HG03139 (cell line): ENCODE measurements at regions not wholly inside any gene's neighbourhood (a gene's known extent, or its start where the extent isn't known, plus 50 kb on each side); places are given as distances from the start of the nearest gene placed in this dataset.

Source experiments
- ATAC-seq: cut with Tn5 transposase; IDR thresholded peaks from one replicate; pipeline ENCODE4 v1.9.1; 2021; ENCODE audit not compliant: unreplicated experiment

DNA sequence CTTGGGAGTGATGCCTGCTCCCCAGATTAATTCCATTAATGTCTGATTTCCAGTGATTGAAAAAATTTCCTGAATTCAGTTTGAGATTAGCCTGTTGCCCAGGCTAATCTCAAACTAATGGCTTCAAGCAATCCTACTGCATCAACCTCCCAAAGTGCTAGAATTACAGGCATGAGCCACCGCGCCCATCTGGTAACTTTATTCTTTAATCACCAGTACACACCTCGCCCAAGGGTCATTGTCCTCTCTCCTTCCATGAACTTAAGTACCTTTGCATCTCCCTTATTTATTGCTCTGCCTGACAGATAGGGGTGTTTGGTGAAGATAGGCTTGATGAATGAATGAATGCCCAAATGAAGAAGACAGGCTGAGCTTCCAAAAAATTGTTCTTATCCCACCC is 366.5 kb downstream of the SIPA1L2 start:
- no peak for ATAC-seq

DNA sequence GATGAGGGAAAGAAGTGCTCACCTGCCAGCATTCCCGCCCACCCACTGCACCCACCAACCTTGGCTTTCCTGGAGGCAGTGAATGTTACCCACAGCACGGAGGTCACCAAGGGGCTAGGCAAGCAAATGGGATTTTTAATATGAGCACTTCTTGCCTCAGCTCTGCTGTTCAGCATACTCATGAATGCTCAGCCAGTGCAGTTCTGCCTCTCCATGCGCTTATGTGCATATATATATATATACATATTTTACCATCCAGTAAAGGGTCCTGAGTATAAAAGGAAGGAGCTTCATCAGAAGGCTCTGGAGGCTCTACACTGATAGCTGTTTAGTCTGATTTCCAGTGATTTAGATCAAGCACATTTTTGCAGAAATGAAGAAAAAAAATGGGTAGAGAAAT is 366.9 kb downstream of the SIPA1L2 start:
- ATAC-seq: no peak

DNA sequence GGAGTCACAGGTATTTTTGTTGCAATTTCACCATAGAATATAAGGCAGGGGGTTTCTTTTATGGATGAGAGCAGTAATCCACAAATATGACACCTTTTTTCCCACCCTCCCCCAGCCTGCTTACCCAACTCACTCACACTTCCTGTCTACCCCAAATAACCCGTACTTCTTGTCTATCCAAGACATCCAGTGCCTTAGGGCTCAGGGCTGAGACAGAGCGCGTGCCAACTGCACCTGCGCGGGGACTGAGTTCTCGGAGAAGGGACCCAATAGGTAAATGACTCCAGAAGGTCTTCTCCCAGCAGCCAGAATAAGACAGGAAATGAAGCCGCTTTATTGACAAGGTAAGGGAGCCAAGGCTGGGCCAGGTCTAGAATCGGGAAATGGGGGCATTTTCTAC is 369.1 kb downstream of the SIPA1L2 start:
- no peak for ATAC-seq

DNA sequence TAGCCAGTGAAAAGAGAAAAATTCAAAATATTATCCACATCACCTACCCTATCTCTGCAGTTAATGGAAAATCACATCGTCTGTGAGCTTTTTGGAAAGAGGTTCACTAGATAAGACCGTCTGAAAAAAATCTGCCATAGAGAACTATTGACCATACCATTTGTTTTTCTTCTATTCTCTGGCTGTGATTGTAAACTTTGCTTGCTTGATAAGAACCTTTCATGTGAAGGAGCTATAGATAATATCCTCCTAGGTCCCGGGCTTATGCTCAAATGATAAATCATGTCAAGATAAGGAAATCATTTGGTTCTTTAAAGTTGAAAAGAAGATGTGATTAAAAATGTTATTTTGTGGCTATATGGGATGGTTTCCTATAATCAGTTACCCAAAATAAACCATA is 369.9 kb downstream of the SIPA1L2 start:
- no peak for ATAC-seq

DNA sequence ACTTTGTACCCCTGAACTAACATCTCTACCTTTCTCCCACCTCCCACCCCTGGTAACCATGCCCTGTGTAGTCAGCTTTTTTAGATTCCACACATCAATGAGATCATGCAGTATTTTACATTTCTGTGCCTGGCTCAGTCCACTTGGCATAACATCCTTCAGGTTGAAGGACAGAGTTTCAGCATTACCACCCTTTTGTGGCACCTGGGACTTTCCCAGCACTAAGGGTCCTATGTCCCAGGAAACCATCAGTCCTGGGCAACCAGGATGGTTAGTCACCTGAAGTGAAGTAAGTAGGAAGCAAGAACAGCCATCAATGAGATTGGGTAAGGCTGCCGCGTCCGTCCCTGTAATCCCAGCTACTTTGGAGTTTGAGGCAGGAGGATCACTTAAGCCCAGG is 370.6 kb downstream of the SIPA1L2 start:
- no peak for ATAC-seq

DNA sequence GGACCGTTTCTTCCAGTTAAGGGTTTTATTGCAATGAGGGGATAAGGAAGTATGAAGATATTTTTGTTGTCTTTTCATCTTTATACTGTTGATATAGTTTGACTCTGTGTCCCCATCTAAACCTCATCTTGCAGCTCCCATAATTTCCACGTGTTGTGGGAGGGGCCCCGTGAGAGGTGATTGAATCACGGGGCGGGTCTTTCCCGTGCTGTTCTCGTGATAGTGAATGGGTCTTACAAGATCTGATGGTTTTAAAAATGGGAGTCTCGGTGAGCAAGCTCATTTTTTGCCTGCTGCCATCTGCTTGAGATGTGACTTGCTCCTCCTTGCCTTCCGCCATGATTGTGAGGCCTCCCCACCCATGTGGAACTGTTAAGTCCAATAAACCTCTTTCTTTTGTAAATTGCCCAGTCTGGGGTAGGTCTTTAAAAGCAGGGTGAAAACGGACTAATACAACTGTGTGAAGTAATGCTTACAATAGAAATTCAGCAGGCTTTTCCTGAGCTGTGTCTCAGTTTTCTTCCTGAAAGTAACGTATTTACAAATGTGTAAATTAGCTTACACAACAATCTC is 377.3 kb downstream of the SIPA1L2 start:
- ATAC-seq: no peak

DNA sequence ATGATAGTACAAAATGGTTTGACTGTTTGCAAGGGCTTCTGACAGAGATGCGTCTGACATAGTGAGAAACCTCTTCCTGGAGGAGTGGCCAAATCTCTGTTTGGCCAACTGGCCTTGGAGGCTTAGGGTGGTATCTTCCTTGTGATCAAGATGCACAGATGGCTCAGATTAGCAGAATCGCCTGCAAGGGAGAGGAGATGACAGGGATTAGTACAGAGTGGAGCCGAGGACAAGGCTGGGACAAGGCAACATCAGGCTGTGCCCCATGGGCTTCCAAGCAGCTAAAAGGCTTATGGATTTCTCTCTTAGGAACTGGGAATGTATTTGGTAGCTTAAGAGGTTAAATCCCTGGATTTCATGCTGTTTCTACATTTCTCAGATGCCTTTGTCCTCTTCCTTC is 379.1 kb downstream of the SIPA1L2 start:
- no peak for ATAC-seq

DNA sequence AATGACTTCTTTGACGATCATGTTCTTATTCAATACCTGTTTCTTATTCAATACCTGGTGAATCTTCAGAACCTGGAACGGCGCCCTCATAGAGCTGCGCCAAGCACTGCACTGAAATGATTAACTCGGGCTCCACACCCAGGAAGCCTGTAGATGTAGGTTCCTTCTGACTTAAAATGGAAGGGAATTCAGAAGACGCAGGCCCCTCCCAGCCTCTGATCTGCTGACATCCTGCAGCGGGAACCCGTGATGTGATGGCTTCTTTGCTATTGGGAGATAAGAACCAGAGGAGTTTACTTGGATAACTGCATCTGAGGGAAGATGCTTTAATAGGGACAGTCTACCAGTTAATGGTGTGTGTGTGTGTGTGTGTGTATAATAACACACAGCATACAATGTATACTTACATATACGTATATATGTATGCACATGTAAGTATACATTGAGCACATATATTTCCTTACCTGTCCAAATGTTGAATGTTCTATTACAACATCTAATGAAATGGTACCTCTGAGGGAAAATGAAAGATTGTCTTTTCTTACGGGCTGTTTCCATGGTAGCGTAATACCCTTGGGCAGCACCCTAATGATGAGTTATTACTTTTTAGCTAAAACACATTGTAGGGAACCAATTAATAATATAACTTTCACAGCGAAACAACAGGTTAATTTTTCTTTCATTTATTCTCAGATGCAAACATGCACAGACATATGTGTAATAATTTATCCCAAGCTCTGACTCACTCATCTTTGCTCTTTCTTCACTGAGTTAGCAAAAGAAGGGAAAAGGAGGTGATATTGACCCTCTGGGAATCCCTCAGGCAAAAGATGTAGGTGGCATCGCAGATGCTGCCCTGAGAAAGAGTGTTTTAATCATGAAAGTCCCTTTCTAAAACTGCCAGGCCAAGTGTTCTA is 379.8 kb downstream of the SIPA1L2 start:
- ATAC-seq: no peak

DNA sequence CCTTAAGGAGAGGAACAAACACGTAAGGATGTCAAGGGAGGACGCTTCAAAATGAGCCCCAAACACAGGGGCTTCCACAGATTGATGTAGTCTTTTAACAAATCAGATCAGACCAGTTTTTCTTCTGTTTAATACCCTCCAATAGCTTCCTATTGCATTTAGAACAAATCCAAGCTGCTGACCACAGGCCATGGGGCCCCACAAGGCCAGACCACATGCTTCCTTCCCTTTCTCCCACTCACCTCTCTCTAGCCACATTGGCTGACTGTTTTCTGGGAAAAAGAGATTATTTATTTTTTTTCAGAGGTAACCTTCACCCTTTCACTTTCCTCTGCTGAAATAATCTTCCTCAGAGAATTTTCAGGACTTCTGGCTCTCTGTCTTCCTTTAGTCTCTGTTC is 380.6 kb downstream of the SIPA1L2 start:
- ATAC-seq: no peak

DNA sequence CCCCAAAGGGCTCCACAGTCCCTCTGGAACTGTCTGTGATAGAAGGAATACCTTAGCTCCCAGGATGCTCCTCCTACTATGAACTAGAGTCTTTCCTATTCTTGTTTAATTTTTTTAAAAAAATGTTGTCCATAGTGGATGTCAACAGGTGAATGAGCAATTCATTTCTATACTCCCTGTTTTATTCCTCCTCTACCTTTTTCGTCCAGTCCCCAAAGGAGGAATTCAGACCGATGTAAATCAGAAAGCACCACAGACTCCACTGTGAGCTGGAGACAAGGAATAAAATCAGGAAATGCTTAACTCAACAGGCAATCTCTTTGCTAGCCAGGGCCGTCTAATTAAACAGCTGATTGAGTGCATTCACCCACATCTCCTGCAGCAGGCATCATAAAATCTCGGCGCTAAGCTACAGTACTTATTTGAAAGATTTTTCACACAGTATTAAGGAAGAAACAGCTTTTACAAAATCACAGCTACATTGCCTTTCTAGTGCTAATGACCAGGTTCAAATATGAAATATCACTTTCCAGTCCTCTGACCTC is 381.6 kb downstream of the SIPA1L2 start:
- no peak for ATAC-seq

DNA sequence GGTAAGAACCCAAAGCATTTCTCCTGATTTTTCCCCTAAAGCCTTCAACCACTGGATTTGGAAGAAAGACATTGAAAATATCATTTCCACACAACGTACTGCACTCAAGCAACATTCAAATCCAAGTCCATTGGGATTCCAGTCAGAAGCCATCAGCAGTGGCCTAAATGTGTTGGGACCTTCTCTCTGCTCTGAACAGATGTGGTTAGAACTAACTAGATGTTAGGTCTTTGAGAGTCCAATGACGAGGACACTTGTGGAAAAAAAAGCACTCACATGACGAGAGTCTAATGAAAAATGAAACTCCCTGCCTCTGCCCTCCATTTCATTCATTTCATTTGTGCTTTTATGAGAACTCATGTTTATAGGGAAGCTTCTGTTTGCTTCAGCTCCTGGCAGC is 382.3 kb downstream of the SIPA1L2 start:
- ATAC-seq: no peak

DNA sequence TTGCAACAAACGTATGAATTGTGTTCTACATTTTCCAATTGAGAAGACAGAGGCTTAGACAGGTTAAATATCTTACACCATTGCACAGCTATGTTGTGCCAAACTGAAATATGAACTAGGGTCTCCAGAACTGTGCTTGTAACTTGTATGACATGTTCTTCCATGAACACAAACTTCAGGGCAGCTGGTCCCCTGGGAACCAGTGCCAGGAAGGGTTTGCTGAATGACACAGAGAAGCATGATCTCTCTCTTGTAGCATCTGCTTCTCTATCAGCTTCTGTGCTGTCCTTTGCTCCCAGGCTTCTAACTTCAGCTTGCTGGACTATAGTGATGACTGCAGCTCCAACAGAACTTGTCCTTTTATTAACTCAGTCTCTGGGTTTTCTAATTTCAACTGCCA is 385.5 kb downstream of the SIPA1L2 start:
- ATAC-seq: no peak

DNA sequence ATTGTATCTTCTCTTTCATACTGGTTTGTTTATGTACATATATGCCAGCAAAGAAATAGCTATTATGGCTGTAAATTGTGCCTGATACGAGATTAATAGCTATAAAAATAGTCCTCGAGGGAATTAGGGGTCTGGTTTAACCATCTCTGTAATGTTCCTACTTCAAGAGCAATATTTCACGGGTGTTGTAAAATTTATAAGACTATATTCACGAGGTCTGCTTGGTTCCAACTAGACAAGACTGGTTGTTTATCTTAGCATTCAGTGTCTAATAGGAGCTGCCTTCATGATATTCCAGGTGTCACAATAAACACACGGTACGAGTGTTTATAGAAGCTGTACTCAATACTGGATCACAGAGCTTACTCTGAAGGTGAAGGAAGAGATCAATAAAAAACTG is 389.9 kb downstream of the SIPA1L2 start:
- no peak for ATAC-seq

DNA sequence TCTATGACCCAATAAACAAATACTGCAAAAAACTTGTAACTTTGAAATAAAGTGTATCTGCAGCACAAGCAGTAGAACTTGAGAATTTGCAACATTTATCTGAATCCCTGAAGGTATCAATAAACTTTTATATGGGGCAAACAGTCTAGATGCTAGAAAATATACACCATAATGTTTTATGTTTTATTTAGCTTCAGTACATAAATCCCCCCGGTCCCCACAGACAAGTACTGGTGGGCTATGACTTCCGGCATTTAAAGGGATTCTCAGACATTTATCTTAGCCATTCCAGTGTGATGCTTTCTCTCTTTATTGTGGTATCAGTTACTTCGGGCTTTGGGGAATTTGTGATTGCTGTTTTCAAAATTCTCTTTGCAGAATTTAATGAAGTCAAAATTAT is 390.4 kb downstream of the SIPA1L2 start:
- ATAC-seq: no peak

DNA sequence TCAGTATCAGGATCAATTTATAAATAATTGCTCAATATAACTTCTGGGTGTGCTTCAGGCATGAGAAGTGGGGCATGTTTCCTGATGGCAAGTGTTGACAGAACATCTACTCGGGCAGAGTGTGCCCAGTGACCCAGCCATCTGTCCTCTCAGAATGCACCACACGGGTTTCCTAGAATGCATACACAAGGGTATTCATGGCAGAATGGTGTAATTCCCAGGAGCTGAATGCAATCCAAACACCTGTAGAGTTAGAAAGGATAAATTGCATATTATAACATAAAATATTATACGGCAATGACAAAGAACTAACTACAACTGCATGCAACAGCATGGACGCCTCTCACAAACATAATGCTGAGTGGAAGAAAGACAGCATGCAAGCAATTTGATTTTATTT is 391.9 kb downstream of the SIPA1L2 start:
- no peak for ATAC-seq

DNA sequence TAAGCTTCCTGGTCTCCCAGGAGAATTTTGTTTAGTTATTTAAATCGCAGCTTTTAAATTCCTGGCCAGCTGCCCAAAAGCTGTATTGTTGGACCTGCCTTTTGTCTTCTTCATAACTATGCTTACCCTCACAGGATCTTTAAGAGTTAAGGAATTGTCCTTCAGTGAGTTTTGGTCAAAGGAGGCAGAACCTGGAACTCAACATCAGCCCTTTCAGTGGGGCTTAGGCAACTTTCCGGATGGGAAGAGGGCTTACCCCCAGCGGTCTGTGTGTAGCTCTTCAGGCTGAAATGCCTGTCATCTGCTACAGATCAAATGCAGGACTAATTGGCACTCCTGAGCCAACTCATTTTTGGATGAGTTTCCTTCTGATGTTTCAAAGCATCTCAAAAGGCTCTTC is 402.6 kb downstream of the SIPA1L2 start:
- ATAC-seq: no peak

DNA sequence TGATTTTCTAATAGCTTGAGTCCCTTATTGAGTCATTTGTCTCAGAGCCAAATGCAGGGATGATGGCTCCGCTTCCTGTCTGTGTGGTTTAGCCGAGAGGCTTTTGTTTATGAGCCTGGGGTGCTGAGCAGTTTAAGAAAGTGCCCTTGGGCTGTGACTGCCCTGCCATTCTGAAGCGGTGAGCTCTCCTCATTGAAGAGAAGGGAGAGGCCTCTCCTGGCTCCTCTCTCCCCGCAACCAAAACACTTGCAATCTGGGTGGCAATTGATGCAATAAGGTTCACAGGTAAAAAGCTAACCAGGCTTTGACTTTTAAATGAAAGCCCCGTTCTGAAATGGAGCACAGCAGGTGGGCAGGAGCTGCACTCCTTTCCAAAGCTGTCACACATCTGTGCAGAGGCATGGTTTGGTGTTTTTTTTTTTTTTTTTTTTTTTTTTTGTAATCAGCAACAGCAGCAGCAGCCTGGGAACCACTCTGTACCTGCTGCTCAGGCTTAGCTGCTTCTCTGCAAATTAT is 403.7 kb downstream of the SIPA1L2 start:
- no peak for ATAC-seq

DNA sequence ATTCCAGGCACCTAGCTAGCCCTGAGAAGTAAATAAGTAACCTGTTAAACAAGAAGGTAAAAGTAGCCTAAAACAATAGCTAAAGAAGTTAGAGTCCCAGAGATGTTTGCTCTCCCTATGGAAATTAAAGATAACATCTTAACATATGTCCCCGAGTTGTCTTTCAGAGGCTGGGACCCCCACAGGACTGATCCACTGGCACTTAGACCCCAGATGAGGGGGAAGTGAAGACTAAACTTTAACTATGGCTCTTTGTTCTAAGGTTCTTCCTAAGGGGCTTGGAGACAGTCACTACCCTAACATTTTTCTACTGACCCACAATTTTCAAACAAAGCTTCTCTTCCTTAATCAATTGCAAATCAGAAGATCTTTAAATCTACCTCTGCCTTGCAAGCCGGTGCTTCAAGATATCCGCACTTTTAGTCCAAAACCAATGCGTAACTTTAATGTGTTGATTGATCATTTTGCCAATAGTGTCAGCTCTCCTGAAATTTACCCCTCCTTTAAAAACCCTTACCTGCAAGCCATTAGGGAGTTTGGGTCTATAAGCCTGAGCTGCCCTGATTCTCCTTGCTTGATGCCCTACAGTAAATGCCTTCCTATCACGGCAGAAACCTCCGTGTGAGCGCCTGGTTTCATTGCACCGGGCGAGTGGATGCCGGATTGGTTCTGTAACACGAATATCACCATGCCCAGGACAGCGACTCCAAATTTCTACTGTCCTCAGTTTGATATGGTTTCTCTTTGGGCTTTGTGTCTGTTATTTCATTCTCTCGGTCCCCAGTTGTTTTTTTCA is 404.4 kb downstream of the SIPA1L2 start:
- no peak for ATAC-seq

DNA sequence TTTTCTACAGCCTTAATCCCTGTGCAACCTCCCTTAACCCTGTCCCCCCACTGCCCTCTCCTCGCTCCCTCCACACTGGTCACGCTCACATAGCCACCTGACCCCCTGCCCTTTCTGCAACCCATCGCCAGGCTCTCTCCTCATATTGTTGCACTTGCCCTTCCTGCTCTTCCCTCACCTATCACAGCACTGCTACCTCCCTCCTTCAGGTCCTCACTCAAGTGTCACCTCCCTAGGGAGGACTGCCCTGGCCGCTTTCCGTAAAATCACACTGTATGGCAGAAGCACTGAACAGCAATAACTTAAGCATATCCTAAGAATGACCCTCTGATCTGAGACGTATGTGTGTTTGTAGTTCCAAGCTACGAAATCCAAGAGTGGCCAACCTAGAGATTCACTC is 406.0 kb downstream of the SIPA1L2 start:
- ATAC-seq: no peak

DNA sequence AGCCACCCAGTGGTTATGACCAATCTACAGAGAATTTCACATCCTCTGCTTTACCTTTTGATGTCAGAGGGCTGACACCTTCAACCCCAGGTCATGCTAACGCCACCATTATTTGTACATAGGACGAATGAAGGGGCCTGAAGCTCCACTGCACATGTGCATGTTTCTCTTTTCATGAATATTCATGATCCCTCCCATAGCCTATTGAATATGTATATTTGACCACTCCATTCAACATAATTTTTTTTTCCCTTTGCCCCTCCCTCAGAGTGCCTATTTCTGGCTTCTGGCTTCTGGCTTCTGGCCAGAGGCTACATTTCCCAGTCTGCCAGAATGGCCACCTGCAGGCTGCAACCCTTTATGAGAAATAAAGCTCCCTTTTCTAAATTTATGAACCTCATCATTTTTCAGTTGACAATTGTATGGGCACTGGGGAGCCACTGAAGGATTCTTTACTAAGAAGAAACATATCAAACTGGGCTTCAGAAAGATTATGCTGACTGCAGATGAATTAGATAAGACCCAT is 406.7 kb downstream of the SIPA1L2 start:
- ATAC-seq: no peak

DNA sequence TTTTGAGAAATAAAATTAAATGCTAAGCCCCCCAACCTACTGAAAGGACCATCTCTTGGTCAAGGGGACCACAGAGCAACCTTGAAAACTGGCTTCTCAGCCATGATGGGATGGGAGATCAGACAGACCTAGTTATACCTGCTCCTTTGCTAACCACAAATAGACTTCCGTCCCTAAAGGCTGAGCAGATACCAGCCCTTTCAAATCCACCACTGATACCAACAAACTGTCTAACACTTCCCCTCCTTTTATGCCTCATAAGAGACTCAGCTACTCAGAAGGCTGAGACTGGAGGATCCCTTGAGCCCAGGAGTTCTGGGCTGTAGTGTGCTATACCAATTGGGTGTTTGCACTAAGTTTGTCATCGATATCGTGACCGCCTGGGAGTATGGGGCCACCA is 407.3 kb downstream of the SIPA1L2 start:
- no peak for ATAC-seq
